ENCODE measurements at regions not wholly inside any gene's neighbourhood (a gene's known extent, or its start where the extent isn't known, plus 50 kb on each side); places are given as distances from the start of the nearest gene placed in this dataset.
A peak's percentile ranks its signal among the peaks of the same experiment; 100 is the strongest.

- H3K27ac ChIP-seq (ENCODE audit: low read length), result no peak overlapping the region
- no peaks in the 10 kb centered on the region for H3K27me3 ChIP-seq (ENCODE audit: control insufficient read depth, insufficient read depth)
- DNase-seq, result peak; percentile 35 to 72 (median 71)
- H3K4me3 ChIP-seq (ENCODE audit: low read length), result no peak overlapping the region
- no peaks in the 10 kb centered on the region for H3K9me3 ChIP-seq (ENCODE audit: control insufficient read depth, low read length)
- 35% methylated on average over 16 of the region's 16 CpGs for WGBS
- ATAC-seq, result peak; percentile 51 to 76
- peaks cover 19% of the 10 kb centered on the region for H3K4me1 ChIP-seq (ENCODE audit: control insufficient read depth, insufficient read depth, low read length)
- intact Hi-C loops (cut with DNase I), result loop anchor here (5.0 to 10.0 kb wide), 4 partner anchors 270 to 560 kb away; partner anchors contain the start of genes CCDC148 (in 2 of the 4) and PKP4 (in 2 of the 4)
These were observed 49.9 kb upstream of the DAPL1 start for GRCh38 chr2:158745067-158745865.

Measured in right cardiac atrium (tissue), 5 donors.